WI38 (cell line): ENCODE measurements at regions not wholly inside any gene's neighbourhood (a gene's known extent, or its start where the extent isn't known, plus 50 kb on each side); places are given as distances from the start of the nearest gene placed in this dataset.

Experiments
- H3K4me3 ChIP-seq: 2 replicates; pipeline ENCODE4 v1.5.1; 2011; ENCODE audit warnings: low read depth, mild to moderate bottlenecking, control low read depth, low read length
- CTCF ChIP-seq: IDR thresholded peaks from 2 replicates; pipeline ENCODE4 v1.5.1; 2012; ENCODE audit warnings: low read depth, mild to moderate bottlenecking, control low read depth, low read length

GRCh38 chr9:3732077-3733038, 206.6 kb upstream of the RFX3 start:
- H3K4me3 ChIP-seq = peak overlapping the region; percentile 35; the same call in 1 of the 2 replicates
- TF ChIP-seq CTCF = peak; percentile 58

- TF ChIP-seq CTCF = no peak
These were observed 204.7 kb upstream of the RFX3 start for GRCh38 chr9:3730511-3730922.

GRCh38 chr9:3721096-3721495, 195.3 kb upstream of the RFX3 start:
- TF ChIP-seq CTCF = no peak
- no peak overlapping the region for H3K4me3 ChIP-seq

More at GRCh38 chr9:3730511-3730922, 204.7 kb upstream of the RFX3 start:
- H3K4me3 ChIP-seq = no peak overlapping the region

- no peak for TF ChIP-seq CTCF
These were observed 193.5 kb upstream of the RFX3 start for GRCh38 chr9:3719286-3719685.

GRCh38 chr9:3716415-3716814, 190.6 kb upstream of the RFX3 start:
- no peak for TF ChIP-seq CTCF
- H3K4me3 ChIP-seq = no peak overlapping the region

More at GRCh38 chr9:3719286-3719685, 193.5 kb upstream of the RFX3 start:
- H3K4me3 ChIP-seq = no peak overlapping the region

- TF ChIP-seq CTCF = no peak
- no peak overlapping the region for H3K4me3 ChIP-seq
These were observed 182.9 kb upstream of the RFX3 start for GRCh38 chr9:3708751-3709150.

- H3K4me3 ChIP-seq = no peak overlapping the region
- no peak for TF ChIP-seq CTCF
These were observed 179.1 kb upstream of the RFX3 start for GRCh38 chr9:3704890-3705289.
